ENCODE measurements at regions not wholly inside any gene's neighbourhood (a gene's known extent, or its start where the extent isn't known, plus 50 kb on each side); places are given as distances from the start of the nearest gene placed in this dataset.

DNA sequence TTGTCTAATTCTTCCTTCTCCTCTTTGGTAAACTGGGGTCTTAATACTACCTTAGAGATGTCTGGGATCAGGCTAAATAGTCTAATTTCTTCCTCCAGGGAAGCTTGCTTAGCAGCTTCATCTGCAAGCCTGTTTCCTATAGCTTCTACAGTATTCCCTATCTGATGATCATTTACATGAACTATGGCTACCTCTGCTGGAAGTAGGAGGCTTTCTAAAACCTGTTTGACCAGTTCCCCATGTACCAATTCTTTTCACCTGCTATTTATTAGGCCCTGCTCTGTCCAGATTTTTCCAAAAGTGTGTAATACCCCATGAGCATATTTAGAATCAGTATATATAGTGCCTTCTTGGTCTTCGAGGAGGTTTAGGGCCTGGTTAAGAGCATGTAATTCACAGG lies 619.8 kb downstream of the HINT1 start:
- no peak overlapping the region for H3K27ac ChIP-seq
- no peaks in the 10 kb centered on the region for H3K27me3 ChIP-seq

DNA sequence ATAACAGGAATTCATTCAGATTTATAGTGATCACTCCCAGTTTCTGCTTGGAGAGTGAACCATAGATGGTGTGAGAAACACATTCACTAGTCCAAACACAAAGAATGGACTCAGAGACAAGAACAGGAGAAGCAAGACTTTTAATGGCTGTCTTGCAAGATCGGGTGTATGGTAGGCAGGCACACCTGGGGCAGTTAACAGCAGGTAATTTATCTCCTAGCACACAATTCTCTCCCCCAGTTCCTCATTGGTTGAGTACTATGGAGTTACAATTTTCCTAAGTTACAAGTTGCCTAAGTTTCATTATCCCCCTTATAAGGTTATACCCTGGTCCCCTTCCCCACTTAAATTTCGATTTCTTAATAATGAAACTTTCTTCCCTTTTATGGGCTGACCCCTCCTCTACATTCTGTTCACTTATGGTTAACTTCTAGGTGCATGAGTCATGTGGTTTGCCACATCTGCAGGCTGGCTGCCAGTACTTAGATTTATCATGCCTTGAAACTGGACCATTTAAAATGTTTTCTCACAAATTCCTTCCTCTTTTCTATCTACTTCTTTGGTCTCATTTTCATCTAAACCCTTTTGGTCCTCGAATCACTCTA lies 623.3 kb downstream of the HINT1 start:
- no peaks in the 10 kb centered on the region for H3K27me3 ChIP-seq
- no peak overlapping the region for H3K4me3 ChIP-seq
- TF ChIP-seq, protein P1, sequence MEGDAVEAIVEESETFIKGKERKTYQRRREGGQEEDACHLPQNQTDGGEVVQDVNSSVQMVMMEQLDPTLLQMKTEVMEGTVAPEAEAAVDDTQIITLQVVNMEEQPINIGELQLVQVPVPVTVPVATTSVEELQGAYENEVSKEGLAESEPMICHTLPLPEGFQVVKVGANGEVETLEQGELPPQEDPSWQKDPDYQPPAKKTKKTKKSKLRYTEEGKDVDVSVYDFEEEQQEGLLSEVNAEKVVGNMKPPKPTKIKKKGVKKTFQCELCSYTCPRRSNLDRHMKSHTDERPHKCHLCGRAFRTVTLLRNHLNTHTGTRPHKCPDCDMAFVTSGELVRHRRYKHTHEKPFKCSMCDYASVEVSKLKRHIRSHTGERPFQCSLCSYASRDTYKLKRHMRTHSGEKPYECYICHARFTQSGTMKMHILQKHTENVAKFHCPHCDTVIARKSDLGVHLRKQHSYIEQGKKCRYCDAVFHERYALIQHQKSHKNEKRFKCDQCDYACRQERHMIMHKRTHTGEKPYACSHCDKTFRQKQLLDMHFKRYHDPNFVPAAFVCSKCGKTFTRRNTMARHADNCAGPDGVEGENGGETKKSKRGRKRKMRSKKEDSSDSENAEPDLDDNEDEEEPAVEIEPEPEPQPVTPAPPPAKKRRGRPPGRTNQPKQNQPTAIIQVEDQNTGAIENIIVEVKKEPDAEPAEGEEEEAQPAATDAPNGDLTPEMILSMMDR (IDR thresholded peaks at IDR 0.05): no peak
- H3K9me3 ChIP-seq: no peaks in the 10 kb centered on the region
- ATAC-seq (no peak), DNase-seq (no peak)
- 8% methylated on average over 3 of the region's 3 CpGs for WGBS (ENCODE audit: insufficient coverage, low coverage, low lambda C conversion rate, missing lambda C conversion rate)
- H3K27ac ChIP-seq: no peak overlapping the region
- intact Hi-C loops (cut with DNase I): no loop called here
- no peaks in the 10 kb centered on the region for H3K36me3 ChIP-seq
- no peaks in the 10 kb centered on the region for H3K4me1 ChIP-seq

More for the DNA sequence above, 619.8 kb downstream of the HINT1 start:
- no peaks in the 10 kb centered on the region for H3K4me1 ChIP-seq
- WGBS (ENCODE audit: insufficient coverage, low coverage, low lambda C conversion rate, missing lambda C conversion rate): 25% methylated on average over 1 of the region's 1 CpG
- no peak overlapping the region for H3K4me3 ChIP-seq
- DNase-seq: no peak
- intact Hi-C loops (cut with DNase I): no loop called here
- no peaks in the 10 kb centered on the region for H3K36me3 ChIP-seq
- H3K9me3 ChIP-seq: no peaks in the 10 kb centered on the region
- ATAC-seq: no peak
- TF ChIP-seq, protein P1 (IDR thresholded peaks at IDR 0.05): no peak
- TF ChIP-seq POLR2A (IDR thresholded peaks at IDR 0.05): no peak

DNA sequence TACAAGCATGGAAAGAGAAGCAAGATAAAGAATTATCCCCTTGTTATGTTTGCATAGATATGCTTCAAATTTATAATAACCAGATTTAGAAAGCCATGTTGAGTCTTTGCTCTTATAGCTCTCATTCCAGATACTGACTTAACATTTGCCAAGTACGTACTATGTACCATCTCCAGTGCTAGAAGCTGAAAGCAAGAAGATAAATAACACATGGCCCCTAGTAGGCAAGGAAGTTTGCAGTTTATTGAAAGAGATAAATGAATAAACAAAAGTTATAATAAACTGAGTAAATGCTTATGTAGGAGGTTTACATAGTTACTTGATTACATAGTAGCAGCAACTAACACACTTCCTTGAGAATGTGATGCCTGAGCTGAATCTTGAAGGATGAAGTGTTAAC lies 628.4 kb downstream of the HINT1 start:
- TF ChIP-seq, protein P1 (IDR thresholded peaks at IDR 0.05): no peak
- no peak for TF ChIP-seq POLR2A (IDR thresholded peaks at IDR 0.05)
- no peak for ATAC-seq
- Histone ChIP-seq H3K9me3 (no peaks in the 10 kb centered on the region), H3K36me3 (no peaks in the 10 kb centered on the region), H3K27me3 (no peaks in the 10 kb centered on the region), H3K4me1 (no peaks in the 10 kb centered on the region), H3K4me3 (no peak overlapping the region), H3K27ac (no peak overlapping the region)
- 44% methylated on average over 1 of the region's 1 CpG for whole genome bisulfite sequencing (ENCODE audit: insufficient coverage, low coverage, low lambda C conversion rate, missing lambda C conversion rate)
- intact Hi-C loops (cut with DNase I): no loop called here
- DNase-seq: no peak

DNA sequence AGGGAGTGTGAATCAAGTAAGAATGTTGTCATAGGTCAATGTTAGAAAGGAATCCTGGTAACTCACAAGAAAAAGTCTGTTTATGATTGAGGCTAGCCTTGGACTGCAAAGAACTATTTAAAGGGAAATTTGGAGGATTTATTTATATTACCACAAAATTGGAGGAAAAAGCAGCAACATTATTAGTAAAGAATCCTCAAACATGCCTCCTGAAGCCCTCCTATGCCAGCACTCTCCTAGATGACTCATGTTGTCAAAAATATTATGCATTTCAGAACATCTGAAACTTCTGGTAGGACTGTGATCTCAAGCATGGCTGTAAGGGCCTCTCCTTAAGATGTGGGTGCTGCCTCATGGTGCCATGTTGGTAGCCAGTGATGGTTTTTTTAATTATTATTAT lies 628.5 kb downstream of the CHSY3 start:
- ATAC-seq (no peak), DNase-seq (no peak)
- Histone ChIP-seq H3K9me3 (no peaks in the 10 kb centered on the region), H3K27me3 (no peaks in the 10 kb centered on the region), H3K4me1 (no peaks in the 10 kb centered on the region), H3K4me3 (no peak overlapping the region), H3K27ac (no peak overlapping the region), H3K36me3 (no peaks in the 10 kb centered on the region)
- TF ChIP-seq POLR2A (IDR thresholded peaks at IDR 0.05): no peak
- TF ChIP-seq, protein P1 (IDR thresholded peaks at IDR 0.05): no peak
- intact Hi-C loops (cut with DNase I): no loop called here

All from right lobe of liver (tissue), 6 donors.